ENCODE measurements at regions not wholly inside any gene's neighbourhood (a gene's known extent, or its start where the extent isn't known, plus 50 kb on each side); places are given as distances from the start of the nearest gene placed in this dataset.

- no peak for TF ChIP-seq CTCF (IDR thresholded peaks at IDR 0.05; ENCODE audit: low read depth, low read length)
- TF ChIP-seq POLR2A (IDR thresholded peaks at IDR 0.05; ENCODE audit: extremely low read depth, insufficient read length) = no peak
- TF ChIP-seq MYC (IDR thresholded peaks at IDR 0.05; ENCODE audit: low read depth, low read length) = no peak
- TF ChIP-seq MAX (IDR thresholded peaks at IDR 0.05; ENCODE audit: low read depth, low read length) = no peak
Observed at GRCh38 chr21:18155508-18156193, 89.0 kb upstream of the CHODL start.
